ENCODE measurements at regions not wholly inside any gene's neighbourhood (a gene's known extent, or its start where the extent isn't known, plus 50 kb on each side); places are given as distances from the start of the nearest gene placed in this dataset.

GRCh38 chr16:17977260-17977659 is 359.3 kb downstream of the NPIPA8 start:
- H3K9me3 ChIP-seq = no peaks in the 10 kb centered on the region
- TF ChIP-seq CTCF (IDR thresholded peaks at IDR 0.05) = no peak
- no peaks in the 10 kb centered on the region for H3K27me3 ChIP-seq
- intact Hi-C loops (cut with DNase I) = no loop called here
- H3K9ac ChIP-seq (ENCODE audit: low read depth in 2 of 2, low read length in 2 of 2) = no peak overlapping the region
- DNase-seq = no peak
- H3K27ac ChIP-seq = no peak overlapping the region
- H3K4me3 ChIP-seq = no peak overlapping the region
- no peaks in the 10 kb centered on the region for H3K4me1 ChIP-seq
- H3K36me3 ChIP-seq = no peaks in the 10 kb centered on the region

GRCh38 chr16:17972460-17972943 is 364.0 kb downstream of the NPIPA8 start:
- intact Hi-C loops (cut with DNase I) = no loop called here
- no peak overlapping the region for H3K4me3 ChIP-seq
- H3K4me1 ChIP-seq = no peaks in the 10 kb centered on the region
- TF ChIP-seq CTCF (IDR thresholded peaks at IDR 0.05) = no peak
- H3K9ac ChIP-seq (ENCODE audit: low read depth in 2 of 2, low read length in 2 of 2) = no peak overlapping the region
- H3K27ac ChIP-seq = no peak overlapping the region
- no peaks in the 10 kb centered on the region for H3K27me3 ChIP-seq
- H3K9me3 ChIP-seq = no peaks in the 10 kb centered on the region
- H3K36me3 ChIP-seq = no peaks in the 10 kb centered on the region
- DNase-seq = no peak

- no peaks in the 10 kb centered on the region for H3K9me3 ChIP-seq
- no peaks in the 10 kb centered on the region for H3K27me3 ChIP-seq
- H3K27ac ChIP-seq = no peak overlapping the region
- H3K4me1 ChIP-seq = no peaks in the 10 kb centered on the region
- intact Hi-C loops (cut with DNase I) = no loop called here
- no peak for TF ChIP-seq CTCF (IDR thresholded peaks at IDR 0.05)
- H3K4me3 ChIP-seq = no peak overlapping the region
- no peak overlapping the region for H3K9ac ChIP-seq (ENCODE audit: low read depth in 2 of 2, low read length in 2 of 2)
- DNase-seq = no peak
- no peaks in the 10 kb centered on the region for H3K36me3 ChIP-seq
These were observed 365.7 kb downstream of the NPIPA8 start for GRCh38 chr16:17970816-17971331.

GRCh38 chr16:17970157-17970765 is 366.3 kb downstream of the NPIPA8 start:
- Histone ChIP-seq H3K9me3 (no peaks in the 10 kb centered on the region), H3K27me3 (no peaks in the 10 kb centered on the region), H3K9ac (ENCODE audit: low read depth in 2 of 2, low read length in 2 of 2) (no peak overlapping the region), H3K27ac (no peak overlapping the region), H3K4me3 (no peak overlapping the region), H3K36me3 (no peaks in the 10 kb centered on the region), H3K4me1 (no peaks in the 10 kb centered on the region)
- no peak for TF ChIP-seq CTCF (IDR thresholded peaks at IDR 0.05)
- intact Hi-C loops (cut with DNase I) = no loop called here
- no peak for DNase-seq

- DNase-seq = no peak
- Histone ChIP-seq H3K4me1 (no peaks in the 10 kb centered on the region), H3K9ac (ENCODE audit: low read depth in 2 of 2, low read length in 2 of 2) (no peak overlapping the region), H3K27me3 (no peaks in the 10 kb centered on the region), H3K27ac (no peak overlapping the region), H3K9me3 (no peaks in the 10 kb centered on the region), H3K36me3 (no peaks in the 10 kb centered on the region), H3K4me3 (no peak overlapping the region)
- intact Hi-C loops (cut with DNase I) = no loop called here
- no peak for TF ChIP-seq CTCF (IDR thresholded peaks at IDR 0.05)
These were observed 371.2 kb downstream of the NPIPA8 start for GRCh38 chr16:17965133-17965900.
